Keratinocyte (primary cell): ENCODE measurements at regions not wholly inside any gene's neighbourhood (a gene's known extent, or its start where the extent isn't known, plus 50 kb on each side); places are given as distances from the start of the nearest gene placed in this dataset.

Experiments
- DNase-seq: peaks from one replicate; pipeline ENCODE4 v3.0.0-alpha.2; 2011; ENCODE audit warnings: low read depth, missing footprints, low spot score
- FAIRE-seq: peaks from 2 replicates; lab custom pipeline; 2011; peaks lifted over from hg19 to GRCh38; lab: Jason Lieb, UNC
- H2AFZ ChIP-seq: 2 replicates; pipeline ENCODE4 v1.6.0; 2012; ENCODE audit warnings: low read length, control low read depth, inconsistent platforms; ENCODE audit not compliant: control insufficient read depth
- H3K27ac ChIP-seq: 2 replicates; pipeline ENCODE4 v1.5.1; 2011; ENCODE audit warnings: low read length; ENCODE audit not compliant: control insufficient read depth, insufficient read depth
- H3K27me3 ChIP-seq: 3 replicates; pipeline ENCODE4 v1.6.0; 2011; ENCODE audit warnings: low read length; ENCODE audit not compliant: control insufficient read depth, insufficient read depth; ENCODE audit errors: extremely low read depth
- H3K36me3 ChIP-seq, 2 experiments: 2 replicates in 1 of 2; 3 replicates in 1 of 2; pipeline ENCODE4 v1.5.1; 2011; ENCODE audit warnings: low read length in 2 of 2, mild to moderate bottlenecking in 1 of 2; ENCODE audit not compliant: control insufficient read depth in 2 of 2, insufficient read depth in 2 of 2; ENCODE audit errors: extremely low read depth in 1 of 2
- H3K4me1 ChIP-seq: 3 replicates; pipeline ENCODE4 v1.5.1; 2011; ENCODE audit warnings: low read length; ENCODE audit not compliant: control insufficient read depth, insufficient read depth; ENCODE audit errors: extremely low read depth
- H3K4me2 ChIP-seq: 3 replicates; pipeline ENCODE4 v1.6.0; 2011; ENCODE audit warnings: low read depth, low read length; ENCODE audit not compliant: control insufficient read depth, insufficient read depth; ENCODE audit errors: extremely low read depth
- H3K4me3 ChIP-seq, 3 experiments: fragments of 200-600 bp in 1 of 3; sonication (generic) in 1 of 3; 2 replicates in 2 of 3; 3 replicates in 1 of 3; pipeline ENCODE4 v1.5.1; 2011 to 2016; ENCODE audit warnings: low read length in 3 of 3, mild to moderate bottlenecking in 3 of 3, control low read depth in 2 of 3, inconsistent platforms in 1 of 3, low read depth in 1 of 3, mixed read lengths in 1 of 3, mixed run types in 1 of 3, moderate library complexity in 1 of 3; ENCODE audit not compliant: control insufficient read depth in 2 of 3, insufficient read depth in 2 of 3; ENCODE audit errors: extremely low read depth in 1 of 3
- H3K79me2 ChIP-seq: 2 replicates; pipeline ENCODE4 v1.6.0; 2012; ENCODE audit warnings: low read length; ENCODE audit not compliant: control insufficient read depth, insufficient read depth
- H3K9ac ChIP-seq: 3 replicates; pipeline ENCODE4 v1.6.0; 2011; ENCODE audit warnings: low read length; ENCODE audit not compliant: control insufficient read depth, insufficient read depth; ENCODE audit errors: extremely low read depth
- H3K9me1 ChIP-seq: 3 replicates; pipeline ENCODE4 v1.6.0; 2011; ENCODE audit warnings: low read length; ENCODE audit not compliant: control insufficient read depth, insufficient read depth; ENCODE audit errors: extremely low read depth
- H3K9me3 ChIP-seq: 2 replicates; pipeline ENCODE4 v1.5.1; 2012; ENCODE audit warnings: low read depth, low read length; ENCODE audit not compliant: control insufficient read depth
- H4K20me1 ChIP-seq: 3 replicates; pipeline ENCODE4 v1.6.0; 2011; ENCODE audit warnings: low read length; ENCODE audit not compliant: control insufficient read depth, insufficient read depth; ENCODE audit errors: extremely low read depth
- CTCF ChIP-seq, 3 experiments: IDR thresholded peaks in 1 of 3; conservative IDR thresholded peaks in 1 of 3; optimal IDR thresholded peaks in 1 of 3; 2 replicates in 2 of 3; 3 replicates in 1 of 3; pipeline versions ENCODE3 to v1.5.1; 2011; ENCODE audit warnings: low read length in 3 of 3, mild to moderate bottlenecking in 3 of 3, moderate library complexity in 2 of 3, control low read depth in 1 of 3, inconsistent platforms in 1 of 3; ENCODE audit not compliant: insufficient read depth in 2 of 3; ENCODE audit errors: extremely low read depth in 1 of 3
- EZH2 ChIP-seq: IDR thresholded peaks from one replicate; pipeline ENCODE4 v1.6.1; 2012; ENCODE audit warnings: inconsistent platforms, mild to moderate bottlenecking, low read length, moderate library complexity
- dilution Hi-C: fragments of 300-500 bp; cut with MboI; formaldehyde crosslinking; loops from one replicate; pipeline ENCODE4 v1.7.0; 2020; ENCODE audit warnings: low sequenced_read_pairs; ENCODE audit not compliant: extremely low pct_ligation_motif_present

DNA sequence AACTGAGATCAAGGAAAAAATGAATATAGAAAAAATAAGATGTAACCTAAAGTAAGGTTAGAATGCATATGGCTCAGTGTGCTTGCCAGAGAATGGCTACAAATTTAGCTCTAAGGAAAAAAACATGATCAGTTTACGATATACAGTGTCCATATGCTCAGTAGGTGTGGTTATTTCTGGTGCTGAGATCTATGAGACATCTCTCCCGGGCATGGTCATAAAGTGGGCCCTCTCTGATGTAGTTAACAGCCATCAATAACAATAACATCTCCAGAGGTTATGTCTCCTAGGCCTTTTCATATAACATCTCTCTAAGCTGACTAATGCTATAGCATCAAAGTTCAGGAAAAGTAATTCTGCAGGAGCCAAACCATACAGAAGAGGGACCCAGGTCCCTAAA lies 56.3 kb upstream of the UBE2E3 start:
- Histone ChIP-seq H3K9ac (no peak overlapping the region), H4K20me1 (no peaks in the 10 kb centered on the region), H3K27me3 (no peaks in the 10 kb centered on the region), H3K27ac (no peak overlapping the region), H3K36me3 (no peaks in the 10 kb centered on the region), H3K9me1 (no peaks in the 10 kb centered on the region), H3K79me2 (no peaks in the 10 kb centered on the region), H2AFZ (no peak overlapping the region), H3K4me2 (no peak overlapping the region), H3K4me3 (no peak overlapping the region), H3K4me1 (no peaks in the 10 kb centered on the region), H3K9me3 (no peaks in the 10 kb centered on the region)
- no peak for FAIRE-seq
- dilution Hi-C loops: no loop called here
- no peak for TF ChIP-seq EZH2
- no peak for TF ChIP-seq CTCF (optimal IDR thresholded peaks at IDR 0.05 in 1 of 3, IDR thresholded peaks at IDR 0.05 in 1 of 3, conservative IDR thresholded peaks at IDR 0.05 in 1 of 3; ENCODE audit: extremely low read depth in 1 of 3, insufficient read depth in 2 of 3, low read length in 3 of 3)
- DNase-seq: no peak

DNA sequence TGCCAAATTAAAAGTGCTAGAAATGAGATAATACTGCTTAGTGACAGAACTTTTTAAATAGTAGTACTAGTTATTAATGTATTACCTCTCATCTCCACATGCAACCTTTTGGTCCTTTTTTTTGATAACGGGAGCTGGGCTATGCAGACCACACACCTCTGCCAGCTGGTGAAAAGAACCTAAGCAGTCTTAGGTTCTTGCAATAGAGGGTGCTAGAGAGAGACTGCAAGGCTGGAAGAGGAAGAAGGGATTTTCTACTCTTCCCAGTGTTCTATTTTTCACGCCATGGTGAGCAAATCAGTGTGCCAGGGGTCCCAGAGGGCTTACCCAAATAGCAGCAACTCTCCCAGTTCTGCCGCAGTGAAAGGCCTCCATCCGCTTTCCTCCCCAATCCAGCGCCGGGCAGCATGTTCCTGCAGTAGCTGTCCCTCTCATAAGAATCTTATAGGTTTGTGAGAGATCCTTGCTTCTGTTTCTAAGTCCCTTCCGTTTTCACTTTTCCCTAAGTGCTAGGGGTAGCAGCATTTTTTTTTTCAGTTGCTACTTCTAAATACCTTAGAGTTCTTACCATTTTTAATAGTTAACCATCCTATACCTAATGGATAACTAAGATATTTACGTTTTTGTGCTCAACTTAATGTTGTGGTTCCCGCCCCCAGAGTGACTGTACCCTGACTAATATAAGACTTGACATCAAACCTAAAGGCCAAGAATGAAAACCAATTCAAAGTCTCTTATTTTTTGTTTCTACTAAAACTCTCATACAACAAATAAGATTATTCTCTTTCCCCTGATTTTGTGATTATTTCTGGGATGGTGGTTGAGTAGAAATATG lies 69.4 kb upstream of the UBE2E3 start:
- DNase-seq (no peak), FAIRE-seq (no peak)
- Histone ChIP-seq H3K9ac (no peak overlapping the region), H3K4me2 (no peak overlapping the region), H3K4me1 (peaks cover 5% of the 10 kb centered on the region), H4K20me1 (no peaks in the 10 kb centered on the region), H3K4me3 (no peak overlapping the region), H3K79me2 (no peaks in the 10 kb centered on the region), H3K36me3 (no peaks in the 10 kb centered on the region), H2AFZ (no peak overlapping the region), H3K27me3 (no peaks in the 10 kb centered on the region), H3K27ac (no peak overlapping the region), H3K9me3 (no peaks in the 10 kb centered on the region), H3K9me1 (no peaks in the 10 kb centered on the region)
- no peak for TF ChIP-seq EZH2
- no peak for TF ChIP-seq CTCF (optimal IDR thresholded peaks at IDR 0.05 in 1 of 3, IDR thresholded peaks at IDR 0.05 in 1 of 3, conservative IDR thresholded peaks at IDR 0.05 in 1 of 3; ENCODE audit: extremely low read depth in 1 of 3, insufficient read depth in 2 of 3, low read length in 3 of 3)
- dilution Hi-C loops: no loop called here
